Peyer's patch (tissue), 4 donors: ENCODE measurements at regions not wholly inside any gene's neighbourhood (a gene's known extent, or its start where the extent isn't known, plus 50 kb on each side); places are given as distances from the start of the nearest gene placed in this dataset.

ENCODE experiments used
- DNase-seq, 3 donors: peaks; one replicate each; pipeline ENCODE4 v3.0.0-alpha.2; 2017 to 2019
- H3K27ac ChIP-seq, 4 donors: fragments of 200-600 bp; sonication (generic); one replicate each; pipeline ENCODE4 v1.5.1; 2016 to 2019
- H3K27me3 ChIP-seq, 2 donors: fragments of 200-600 bp; sonication (generic); one replicate each; pipeline ENCODE4 v1.5.1; 2019
- H3K36me3 ChIP-seq, 3 donors: fragments of 200-600 bp; sonication (generic); one replicate each; pipeline ENCODE4 v1.5.1; 2016 to 2019
- H3K4me1 ChIP-seq, 4 donors: fragments of 200-600 bp; sonication (generic); one replicate each; pipeline ENCODE4 v1.5.1; 2016 to 2019
- H3K4me3 ChIP-seq, 4 donors: fragments of 200-600 bp; sonication (generic); 1 replicate in 3 of 4; 2 replicates in 1 of 4; pipeline ENCODE4 v1.5.1; 2016 to 2019; ENCODE audit warnings: mild to moderate bottlenecking in 1 of 4
- H3K9me3 ChIP-seq, 4 donors: fragments of 200-600 bp; sonication (generic); one replicate each; pipeline ENCODE4 v1.5.1; 2016 to 2019; ENCODE audit warnings: mild to moderate bottlenecking in 1 of 4
- CTCF ChIP-seq, 6 experiments: fragments of 450-650 bp in 4 of 6; fragments of 200-600 bp in 2 of 6; sonication (generic) in 1 of 6; IDR thresholded peaks; one replicate each; pipeline ENCODE4 v1.5.1; 2017 to 2019; ENCODE audit warnings: antibody characterized with exemption in 6 of 6, mild to moderate bottlenecking in 3 of 6, moderate library complexity in 1 of 6
- POLR2A ChIP-seq, 2 donors: fragments of 450-650 bp; IDR thresholded peaks; one replicate each; pipeline ENCODE4 v1.5.1; 2017; ENCODE audit warnings: antibody characterized with exemption in 2 of 2, mild to moderate bottlenecking in 2 of 2, moderate library complexity in 2 of 2

GRCh38 chr13:74256969-74257368, 122.8 kb upstream of the KLF12 start:
- H3K9me3 ChIP-seq, result no peaks in the 10 kb centered on the region
- no peaks in the 10 kb centered on the region for H3K36me3 ChIP-seq
- no peaks in the 10 kb centered on the region for H3K27me3 ChIP-seq
- H3K4me3 ChIP-seq, result no peak overlapping the region
- H3K27ac ChIP-seq, result no peak overlapping the region
- no peaks in the 10 kb centered on the region for H3K4me1 ChIP-seq
- no peak for DNase-seq
- no peak for TF ChIP-seq CTCF (IDR thresholded peaks at IDR 0.05)
- TF ChIP-seq POLR2A (IDR thresholded peaks at IDR 0.05), result no peak

GRCh38 chr13:74253161-74253560, 119.0 kb upstream of the KLF12 start:
- Histone ChIP-seq H3K9me3 (no peaks in the 10 kb centered on the region), H3K36me3 (no peaks in the 10 kb centered on the region), H3K4me3 (no peak overlapping the region), H3K27me3 (no peaks in the 10 kb centered on the region), H3K27ac (no peak overlapping the region), H3K4me1 (no peaks in the 10 kb centered on the region)
- DNase-seq, result no peak
- no peak for TF ChIP-seq CTCF (IDR thresholded peaks at IDR 0.05)
- TF ChIP-seq POLR2A (IDR thresholded peaks at IDR 0.05), result no peak

- peak overlapping the region in 1 of 4 donors; percentile 11 for H3K27ac ChIP-seq
These were observed 117.7 kb upstream of the KLF12 start for GRCh38 chr13:74251778-74252519.

GRCh38 chr13:74250738-74251190, 116.6 kb upstream of the KLF12 start:
- TF ChIP-seq POLR2A (IDR thresholded peaks at IDR 0.05) (no peak), CTCF (IDR thresholded peaks at IDR 0.05) (no peak)
- no peaks in the 10 kb centered on the region for H3K4me1 ChIP-seq
- H3K36me3 ChIP-seq, result no peaks in the 10 kb centered on the region
- no peak overlapping the region for H3K27ac ChIP-seq
- H3K9me3 ChIP-seq, result no peaks in the 10 kb centered on the region
- DNase-seq, result no peak
- H3K4me3 ChIP-seq, result no peak overlapping the region
- H3K27me3 ChIP-seq, result no peaks in the 10 kb centered on the region

More at GRCh38 chr13:74251778-74252519, 117.7 kb upstream of the KLF12 start:
- Histone ChIP-seq H3K4me3 (no peak overlapping the region), H3K27me3 (no peaks in the 10 kb centered on the region), H3K9me3 (no peaks in the 10 kb centered on the region), H3K4me1 (no peaks in the 10 kb centered on the region), H3K36me3 (no peaks in the 10 kb centered on the region)
- DNase-seq, result peak in 1 of 3 donors; percentile 59
- TF ChIP-seq POLR2A (IDR thresholded peaks at IDR 0.05) (no peak), CTCF (IDR thresholded peaks at IDR 0.05) (no peak)

GRCh38 chr13:74248477-74248876, 114.3 kb upstream of the KLF12 start:
- Histone ChIP-seq H3K9me3 (no peaks in the 10 kb centered on the region), H3K4me1 (no peaks in the 10 kb centered on the region), H3K27ac (peak overlapping the region in 1 of 4 donors; percentile 11), H3K27me3 (no peaks in the 10 kb centered on the region), H3K36me3 (no peaks in the 10 kb centered on the region), H3K4me3 (no peak overlapping the region)
- DNase-seq, result no peak
- TF ChIP-seq POLR2A (IDR thresholded peaks at IDR 0.05) (no peak), CTCF (IDR thresholded peaks at IDR 0.05) (no peak)
